Panc1 (cell line): ENCODE measurements at regions not wholly inside any gene's neighbourhood (a gene's known extent, or its start where the extent isn't known, plus 50 kb on each side); places are given as distances from the start of the nearest gene placed in this dataset.

Experiments used
- CTCF ChIP-seq: fragments of 450-650 bp; IDR thresholded peaks from 2 replicates; pipeline ENCODE4 v1.5.1; 2017; ENCODE audit warnings: mild to moderate bottlenecking
- POLR2AphosphoS5 ChIP-seq: IDR thresholded peaks from 2 replicates; pipeline ENCODE4 v1.6.1; 2012; ENCODE audit warnings: mild to moderate bottlenecking, low read depth, low read length, moderate library complexity
- SIN3A ChIP-seq: IDR thresholded peaks from 2 replicates; pipeline ENCODE4 v1.6.1; 2012; ENCODE audit warnings: low read depth, mild to moderate bottlenecking, low read length, moderate library complexity, borderline replicate concordance; ENCODE audit not compliant: insufficient read depth
- TCF7L2 ChIP-seq: IDR thresholded peaks from 2 replicates; pipeline ENCODE4 v1.6.1; 2011; ENCODE audit warnings: mild to moderate bottlenecking, low read depth, low read length, inconsistent platforms
- TF ChIP-seq, protein P1 (sequence below), 2 experiments: IDR thresholded peaks; 2 replicates each; pipeline ENCODE4 v1.6.1; 2011 to 2012; ENCODE audit warnings: low read depth in 2 of 2, control low read depth in 1 of 2, low read length in 1 of 2, mild to moderate bottlenecking in 1 of 2, moderate library complexity in 1 of 2; ENCODE audit not compliant: insufficient read depth in 1 of 2

DNA sequence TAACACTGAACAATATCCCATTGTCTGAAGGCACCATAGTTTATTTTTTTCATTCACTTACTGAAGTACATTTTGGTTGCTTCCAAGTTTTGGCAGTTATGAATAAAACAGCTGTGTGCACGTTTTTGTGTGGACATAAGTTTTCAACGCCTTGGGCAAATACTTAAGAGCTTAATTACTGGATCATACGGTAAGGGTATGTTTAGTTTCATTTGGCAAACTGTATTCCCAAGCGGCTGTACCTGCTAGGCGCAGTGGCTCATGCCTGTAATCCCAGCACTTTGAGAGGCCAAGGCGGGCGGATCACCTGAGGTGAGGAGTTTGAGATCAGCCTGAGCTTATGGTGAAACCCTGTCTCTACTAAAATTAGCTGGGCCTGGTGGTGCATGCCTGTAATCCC is 63.7 kb upstream of the FAM120A start:
- TF ChIP-seq CTCF (no peak), SIN3A (no peak), POLR2AphosphoS5 (no peak), TCF7L2 (no peak)
- TF ChIP-seq, protein P1, sequence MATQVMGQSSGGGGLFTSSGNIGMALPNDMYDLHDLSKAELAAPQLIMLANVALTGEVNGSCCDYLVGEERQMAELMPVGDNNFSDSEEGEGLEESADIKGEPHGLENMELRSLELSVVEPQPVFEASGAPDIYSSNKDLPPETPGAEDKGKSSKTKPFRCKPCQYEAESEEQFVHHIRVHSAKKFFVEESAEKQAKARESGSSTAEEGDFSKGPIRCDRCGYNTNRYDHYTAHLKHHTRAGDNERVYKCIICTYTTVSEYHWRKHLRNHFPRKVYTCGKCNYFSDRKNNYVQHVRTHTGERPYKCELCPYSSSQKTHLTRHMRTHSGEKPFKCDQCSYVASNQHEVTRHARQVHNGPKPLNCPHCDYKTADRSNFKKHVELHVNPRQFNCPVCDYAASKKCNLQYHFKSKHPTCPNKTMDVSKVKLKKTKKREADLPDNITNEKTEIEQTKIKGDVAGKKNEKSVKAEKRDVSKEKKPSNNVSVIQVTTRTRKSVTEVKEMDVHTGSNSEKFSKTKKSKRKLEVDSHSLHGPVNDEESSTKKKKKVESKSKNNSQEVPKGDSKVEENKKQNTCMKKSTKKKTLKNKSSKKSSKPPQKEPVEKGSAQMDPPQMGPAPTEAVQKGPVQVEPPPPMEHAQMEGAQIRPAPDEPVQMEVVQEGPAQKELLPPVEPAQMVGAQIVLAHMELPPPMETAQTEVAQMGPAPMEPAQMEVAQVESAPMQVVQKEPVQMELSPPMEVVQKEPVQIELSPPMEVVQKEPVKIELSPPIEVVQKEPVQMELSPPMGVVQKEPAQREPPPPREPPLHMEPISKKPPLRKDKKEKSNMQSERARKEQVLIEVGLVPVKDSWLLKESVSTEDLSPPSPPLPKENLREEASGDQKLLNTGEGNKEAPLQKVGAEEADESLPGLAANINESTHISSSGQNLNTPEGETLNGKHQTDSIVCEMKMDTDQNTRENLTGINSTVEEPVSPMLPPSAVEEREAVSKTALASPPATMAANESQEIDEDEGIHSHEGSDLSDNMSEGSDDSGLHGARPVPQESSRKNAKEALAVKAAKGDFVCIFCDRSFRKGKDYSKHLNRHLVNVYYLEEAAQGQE (IDR thresholded peaks at IDR 0.05; ENCODE audit: insufficient read depth in 1 of 2, low read depth in 2 of 2, low read length in 1 of 2) = no peak
